NCI-H187 treated with DMSO at 0.1 percent for 48 hours (cell line): ENCODE measurements at regions not wholly inside any gene's neighbourhood (a gene's known extent, or its start where the extent isn't known, plus 50 kb on each side); places are given as distances from the start of the nearest gene placed in this dataset.
"Not testable (repeated sequence)": the region's sequence is repeated elsewhere in the genome, so short reads cannot be mapped to it uniquely, and the experiment has no call there.

Source experiments
- DNase-seq: peaks from one replicate; lab custom pipeline; 2025; lab: John Stamatoyannopoulos, UW

GRCh38 chr4:84126061-84126787, 372.9 kb downstream of the NKX6-1 start:
- peak; percentile 11 for DNase-seq

- no peak for DNase-seq
Observed at GRCh38 chr4:84110040-84110439, 389.1 kb downstream of the NKX6-1 start.

- not testable (repeated sequence) for DNase-seq
Observed at GRCh38 chr4:84101653-84102625, 397.2 kb downstream of the NKX6-1 start.

GRCh38 chr4:84100071-84100470, 399.0 kb downstream of the NKX6-1 start:
- DNase-seq: no peak

- DNase-seq: no peak
Observed at GRCh38 chr4:84099599-84099998, 399.5 kb downstream of the NKX6-1 start.

GRCh38 chr4:84091266-84091665, 407.8 kb downstream of the NKX6-1 start:
- DNase-seq: no peak

GRCh38 chr4:84089652-84090437, 409.2 kb downstream of the NKX6-1 start:
- DNase-seq: no peak

- no peak for DNase-seq
Observed at GRCh38 chr4:84085986-84086385, 413.1 kb downstream of the NKX6-1 start.

- no peak for DNase-seq
Observed at GRCh38 chr4:84070289-84070688, 428.8 kb downstream of the NKX6-1 start.

- no peak for DNase-seq
Observed at GRCh38 chr4:84063619-84064018, 435.5 kb downstream of the NKX6-1 start.

GRCh38 chr4:84058201-84058600, 440.9 kb downstream of the NKX6-1 start:
- DNase-seq: no peak

GRCh38 chr4:84051639-84052038, 447.5 kb downstream of the NKX6-1 start:
- no peak for DNase-seq

GRCh38 chr4:84051089-84051488, 448.0 kb downstream of the NKX6-1 start:
- no peak for DNase-seq

- DNase-seq: no peak
Observed at GRCh38 chr4:84050015-84050414, 449.1 kb downstream of the NKX6-1 start.

GRCh38 chr4:84046551-84046950, 452.5 kb downstream of the NKX6-1 start:
- DNase-seq: no peak

GRCh38 chr4:84041426-84041825, 457.7 kb downstream of the NKX6-1 start:
- DNase-seq: no peak

GRCh38 chr4:84035568-84035967, 463.5 kb downstream of the NKX6-1 start:
- DNase-seq: no peak

GRCh38 chr4:84032372-84032771, 466.7 kb downstream of the NKX6-1 start:
- DNase-seq: no peak

- no peak for DNase-seq
Observed at GRCh38 chr4:84031401-84031800, 467.7 kb downstream of the NKX6-1 start.

- DNase-seq: no peak
Observed at GRCh38 chr4:84028340-84028739, 470.8 kb downstream of the NKX6-1 start.

- DNase-seq: no peak
Observed at GRCh38 chr4:84024405-84024804, 474.7 kb downstream of the NKX6-1 start.

GRCh38 chr4:84022564-84022963, 476.5 kb downstream of the NKX6-1 start:
- DNase-seq: no peak
